Neural progenitor cell (in vitro differentiated cells): ENCODE measurements at regions not wholly inside any gene's neighbourhood (a gene's known extent, or its start where the extent isn't known, plus 50 kb on each side); places are given as distances from the start of the nearest gene placed in this dataset.

ENCODE experiments used
- DNase-seq: peaks from one replicate; pipeline ENCODE4 v3.0.0-alpha.2; 2016; ENCODE audit warnings: low spot score
- H2AFZ ChIP-seq: fragments of 200-600 bp; sonication (generic); replicated peaks from 2 replicates; pipeline ENCODE4 v1.6.1; 2016; ENCODE audit warnings: antibody characterized with exemption
- H3F3A ChIP-seq: fragments of 200-600 bp; sonication (generic); 2 replicates; pipeline ENCODE4 v1.6.1; 2016; ENCODE audit warnings: antibody characterized with exemption, low read depth
- H3K27ac ChIP-seq: fragments of 200-600 bp; sonication (generic); 2 replicates; pipeline ENCODE4 v1.5.1; 2016; ENCODE audit warnings: mild to moderate bottlenecking
- H3K27me3 ChIP-seq: fragments of 200-600 bp; sonication (generic); 2 replicates; pipeline ENCODE4 v1.6.1; 2016; ENCODE audit warnings: mild to moderate bottlenecking, moderate library complexity
- H3K36me3 ChIP-seq: fragments of 200-600 bp; sonication (generic); 2 replicates; pipeline ENCODE4 v1.5.1; 2016
- H3K4me1 ChIP-seq: fragments of 200-600 bp; sonication (generic); 2 replicates; pipeline ENCODE4 v1.6.1; 2016; ENCODE audit warnings: mixed run types
- H3K4me2 ChIP-seq: fragments of 200-600 bp; sonication (generic); 2 replicates; pipeline ENCODE4 v1.6.1; 2016
- H3K4me3 ChIP-seq: fragments of 200-600 bp; sonication (generic); 2 replicates; pipeline ENCODE4 v1.5.1; 2016
- H3K79me2 ChIP-seq: fragments of 200-600 bp; sonication (generic); 2 replicates; pipeline ENCODE4 v1.6.1; 2016; ENCODE audit warnings: low read depth
- H3K9ac ChIP-seq: fragments of 200-600 bp; sonication (generic); 2 replicates; pipeline ENCODE4 v1.6.1; 2016
- H3K9me3 ChIP-seq: fragments of 200-600 bp; sonication (generic); 2 replicates; pipeline ENCODE4 v1.5.1; 2016; ENCODE audit warnings: low read depth
- H4K20me1 ChIP-seq: fragments of 200-600 bp; sonication (generic); 2 replicates; pipeline ENCODE4 v1.6.1; 2016; ENCODE audit warnings: low read depth
- H3K27ac Mint-ChIP-seq: 3 replicates; pipeline ENCODE4 v1.8.0; 2021; ENCODE audit warnings: mixed read lengths
- H3K27me3 Mint-ChIP-seq: 2 replicates; pipeline ENCODE4 v1.8.0; 2022; ENCODE audit warnings: low read depth, mild to moderate bottlenecking, inconsistent platforms, moderate library complexity, mixed read lengths; ENCODE audit not compliant: insufficient read depth
- H3K36me3 Mint-ChIP-seq: 3 replicates; pipeline ENCODE4 v1.8.0; 2021; ENCODE audit warnings: mixed read lengths
- H3K4me1 Mint-ChIP-seq: 3 replicates; pipeline ENCODE4 v1.8.0; 2021; ENCODE audit warnings: mixed read lengths
- H3K4me3 Mint-ChIP-seq: 3 replicates; pipeline ENCODE4 v1.8.0; 2021; ENCODE audit warnings: mild to moderate bottlenecking, moderate library complexity, mixed read lengths
- H3K9me3 Mint-ChIP-seq: 3 replicates; pipeline ENCODE4 v1.8.0; 2020; ENCODE audit warnings: mixed read lengths
- CTCF ChIP-seq: fragments of 200-600 bp; sonication (generic); IDR thresholded peaks from 2 replicates; pipeline ENCODE4 v1.5.1; 2017; ENCODE audit warnings: antibody characterized with exemption, mild to moderate bottlenecking
- EZH2 ChIP-seq: fragments of 200-600 bp; sonication (generic); IDR thresholded peaks from 2 replicates; pipeline ENCODE4 v1.6.1; 2017; ENCODE audit warnings: antibody characterized with exemption, mild to moderate bottlenecking, moderate library complexity
- EZH2phosphoT487 ChIP-seq: fragments of 200-600 bp; sonication (generic); IDR thresholded peaks from 2 replicates; pipeline ENCODE4 v1.6.1; 2017; ENCODE audit warnings: antibody characterized with exemption

- Histone ChIP-seq H3K79me2 (no peaks in the 10 kb centered on the region), H3K27ac (no peak overlapping the region), H3F3A (no peaks in the 10 kb centered on the region), H3K4me2 (no peak overlapping the region), H3K4me3 (no peak overlapping the region), H3K4me1 (no peaks in the 10 kb centered on the region), H3K27me3 (no peaks in the 10 kb centered on the region), H2AFZ (no peak overlapping the region), H3K36me3 (no peaks in the 10 kb centered on the region), H3K9me3 (no peaks in the 10 kb centered on the region), H4K20me1 (no peaks in the 10 kb centered on the region), H3K9ac (no peak overlapping the region)
- H3K4me1 Mint-ChIP-seq: peaks cover 3% of the 10 kb centered on the region
- peaks cover 12% of the 10 kb centered on the region for H3K27me3 Mint-ChIP-seq
- TF ChIP-seq EZH2phosphoT487 (no peak), CTCF (no peak), EZH2 (no peak)
- H3K36me3 Mint-ChIP-seq: no peaks in the 10 kb centered on the region
- H3K27ac Mint-ChIP-seq: no peak overlapping the region
- H3K4me3 Mint-ChIP-seq: no peak overlapping the region
- no peak for DNase-seq
- no peaks in the 10 kb centered on the region for H3K9me3 Mint-ChIP-seq
These were observed 92.1 kb downstream of the HMX1 start for GRCh38 chr4:8779490-8779932.

- Histone ChIP-seq H3F3A (no peaks in the 10 kb centered on the region), H3K27me3 (no peaks in the 10 kb centered on the region), H3K27ac (no peak overlapping the region), H3K9ac (no peak overlapping the region), H3K36me3 (no peaks in the 10 kb centered on the region), H3K9me3 (no peaks in the 10 kb centered on the region), H3K4me2 (no peak overlapping the region), H2AFZ (no peak overlapping the region), H3K79me2 (no peaks in the 10 kb centered on the region), H3K4me3 (no peak overlapping the region), H3K4me1 (no peaks in the 10 kb centered on the region), H4K20me1 (no peaks in the 10 kb centered on the region)
- TF ChIP-seq CTCF (no peak), EZH2 (no peak), EZH2phosphoT487 (no peak)
- Mint-ChIP-seq H3K27ac (no peak overlapping the region), H3K4me3 (no peak overlapping the region), H3K4me1 (peaks cover 4% of the 10 kb centered on the region), H3K36me3 (no peaks in the 10 kb centered on the region), H3K27me3 (peaks cover 14% of the 10 kb centered on the region), H3K9me3 (no peaks in the 10 kb centered on the region)
- no peak for DNase-seq
These were observed 92.9 kb downstream of the HMX1 start for GRCh38 chr4:8778760-8779159.

- no peak for DNase-seq
These were observed 93.3 kb downstream of the HMX1 start for GRCh38 chr4:8778291-8778690.

More at GRCh38 chr4:8778291-8778690, 93.3 kb downstream of the HMX1 start:
- H3K36me3 ChIP-seq: no peaks in the 10 kb centered on the region
- H3K27ac ChIP-seq: no peak overlapping the region
- no peak overlapping the region for H3K27ac Mint-ChIP-seq
- H3K4me1 Mint-ChIP-seq: peaks cover 4% of the 10 kb centered on the region
- no peak overlapping the region for H3K9ac ChIP-seq
- H3F3A ChIP-seq: no peaks in the 10 kb centered on the region
- peaks cover 11% of the 10 kb centered on the region for H3K27me3 Mint-ChIP-seq
- H3K9me3 ChIP-seq: no peaks in the 10 kb centered on the region
- no peaks in the 10 kb centered on the region for H3K36me3 Mint-ChIP-seq
- no peaks in the 10 kb centered on the region for H3K27me3 ChIP-seq
- no peaks in the 10 kb centered on the region for H3K9me3 Mint-ChIP-seq
- H3K79me2 ChIP-seq: no peaks in the 10 kb centered on the region
- no peak overlapping the region for H3K4me3 ChIP-seq
- no peak overlapping the region for H2AFZ ChIP-seq
- H3K4me3 Mint-ChIP-seq: no peak overlapping the region
- H4K20me1 ChIP-seq: no peaks in the 10 kb centered on the region
- H3K4me2 ChIP-seq: no peak overlapping the region
- no peak for TF ChIP-seq EZH2phosphoT487
- TF ChIP-seq CTCF: no peak
- TF ChIP-seq EZH2: no peak
- no peaks in the 10 kb centered on the region for H3K4me1 ChIP-seq
